Fibroblast of pulmonary artery (primary cell): ENCODE measurements at regions not wholly inside any gene's neighbourhood (a gene's known extent, or its start where the extent isn't known, plus 50 kb on each side); places are given as distances from the start of the nearest gene placed in this dataset.

ENCODE experiments used
- DNase-seq: peaks from one replicate; pipeline ENCODE4 v3.0.0-alpha.2; 2010; ENCODE audit warnings: low read depth
- H3K4me3 ChIP-seq: replicated peaks from 2 replicates; pipeline ENCODE4 v1.5.1; 2011; ENCODE audit warnings: low read depth, mild to moderate bottlenecking, control low read depth, low read length, moderate library complexity
- CTCF ChIP-seq: IDR thresholded peaks from 2 replicates; pipeline ENCODE4 v1.5.1; 2011; ENCODE audit warnings: mild to moderate bottlenecking, control low read depth, low read length, inconsistent platforms; ENCODE audit errors: missing control alignments

- H3K4me3 ChIP-seq: no peak overlapping the region
- TF ChIP-seq CTCF: no peak
- no peak for DNase-seq
Measured at GRCh38 chr2:175624211-175624761, 377.8 kb downstream of the LNPK start.

DNA sequence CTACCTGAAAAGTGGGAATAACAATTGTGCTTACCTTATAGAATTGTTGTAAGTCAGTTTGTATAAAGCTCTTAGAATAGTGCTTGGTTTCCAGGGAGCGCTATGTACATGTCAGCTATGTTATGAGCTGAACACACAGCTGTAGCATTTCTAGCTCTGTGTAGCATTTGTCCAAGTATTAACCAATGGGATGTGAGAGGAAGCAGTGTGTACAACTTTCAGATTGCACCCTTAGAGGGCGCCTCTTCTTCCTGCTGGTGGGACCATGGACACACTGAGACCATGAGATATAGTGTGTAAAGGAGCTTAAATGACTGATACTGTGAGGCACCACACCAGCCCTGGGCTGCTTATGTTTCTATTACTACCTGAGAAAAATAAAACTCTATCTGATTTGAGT is 380.2 kb downstream of the LNPK start:
- no peak for TF ChIP-seq CTCF
- no peak overlapping the region for H3K4me3 ChIP-seq
- no peak for DNase-seq

DNA sequence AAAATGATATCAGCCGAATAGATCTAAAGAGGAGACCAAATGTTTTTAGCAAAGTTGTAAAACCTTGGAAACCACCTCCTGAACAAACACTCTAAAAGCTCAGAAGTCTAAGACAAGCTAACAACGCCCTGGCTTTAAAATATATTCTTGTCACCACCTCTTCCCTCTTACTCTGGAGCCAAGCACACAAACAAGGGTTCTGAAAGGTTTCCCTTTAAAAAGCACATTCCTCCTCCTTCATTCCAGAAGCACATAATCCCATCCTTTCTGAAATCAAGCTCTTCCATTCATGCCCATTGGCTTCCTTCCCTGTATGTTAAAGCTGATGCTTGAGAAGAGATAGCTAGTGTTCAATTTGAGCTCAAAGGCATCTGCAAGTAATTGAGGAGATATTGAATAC is 382.0 kb downstream of the LNPK start:
- no peak overlapping the region for H3K4me3 ChIP-seq
- no peak for DNase-seq
- no peak for TF ChIP-seq CTCF

DNA sequence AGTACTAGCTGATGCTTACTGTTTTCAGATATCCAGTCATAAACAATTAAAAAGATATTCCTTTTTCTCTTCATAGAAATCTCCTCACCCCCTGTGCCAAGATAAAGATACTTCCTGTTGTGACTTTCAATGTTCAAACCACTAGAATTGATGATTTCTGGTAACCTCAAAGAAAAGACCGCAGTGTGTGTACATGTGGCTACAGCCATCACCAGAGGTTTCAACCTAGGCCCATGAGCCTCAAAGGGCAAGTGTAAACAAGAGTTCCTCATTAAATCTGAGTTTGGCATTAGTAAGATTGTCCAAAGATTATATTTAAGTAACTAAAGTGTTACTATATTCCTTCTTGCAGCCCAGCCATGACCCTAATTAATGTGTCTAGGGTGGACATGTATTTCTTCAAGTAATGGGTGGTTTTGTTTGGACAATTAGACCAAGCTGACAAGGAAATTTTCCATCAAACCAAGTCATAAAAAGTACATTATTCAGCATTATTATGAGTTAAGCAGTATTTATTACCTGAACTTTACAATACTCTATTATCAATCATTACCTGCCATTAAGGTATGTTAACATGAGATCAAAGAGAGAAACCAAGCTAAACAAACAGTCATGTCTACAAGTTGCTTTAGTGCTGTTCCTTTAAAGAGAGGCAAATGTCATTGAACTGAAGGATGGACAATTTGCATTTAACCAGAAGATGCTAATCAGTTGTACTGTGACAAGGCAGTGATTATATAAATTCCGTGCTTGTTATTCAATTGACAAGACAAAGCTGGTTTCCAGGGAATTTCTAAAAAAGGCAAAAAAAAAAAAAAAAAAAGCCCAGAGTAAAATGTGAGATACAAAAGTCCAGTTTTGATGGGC is 382.7 kb downstream of the LNPK start:
- H3K4me3 ChIP-seq: no peak overlapping the region
- no peak for DNase-seq

DNA sequence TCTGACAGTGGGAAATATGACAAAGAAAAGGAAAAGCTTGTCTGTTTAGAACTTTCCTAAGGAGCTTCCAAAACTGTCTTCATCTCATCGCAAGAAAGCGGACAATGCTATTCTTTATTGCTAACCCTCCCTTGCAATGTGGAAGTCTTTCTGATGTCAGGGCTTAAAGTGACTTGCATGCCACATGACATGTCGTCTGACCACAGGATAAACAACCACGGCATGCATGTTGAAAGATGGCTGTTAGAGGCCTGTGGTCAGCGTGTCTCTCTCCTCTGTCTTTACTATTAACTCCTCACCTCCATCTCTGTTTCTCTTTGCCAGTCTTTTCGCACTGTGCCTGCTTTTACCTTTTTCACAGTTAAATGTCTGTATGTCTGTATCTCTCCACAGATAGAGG is 389.8 kb downstream of the LNPK start:
- H3K4me3 ChIP-seq: no peak overlapping the region
- DNase-seq: no peak
- no peak for TF ChIP-seq CTCF

More for the DNA sequence above, 382.7 kb downstream of the LNPK start:
- no peak for TF ChIP-seq CTCF

- no peak overlapping the region for H3K4me3 ChIP-seq
- TF ChIP-seq CTCF: no peak
- DNase-seq: no peak
Measured at GRCh38 chr2:175606010-175606841, 395.8 kb downstream of the LNPK start.
